ENCODE measurements at regions not wholly inside any gene's neighbourhood (a gene's known extent, or its start where the extent isn't known, plus 50 kb on each side); places are given as distances from the start of the nearest gene placed in this dataset.

- H3K4me3 ChIP-seq, result no peak overlapping the region
- 24 to 31% (median 28%) methylated on average over 6 of the region's 6 CpGs for WGBS, 4 donors
- no peaks in the 10 kb centered on the region for H3K4me1 ChIP-seq
- ATAC-seq (no peak), DNase-seq (no peak)
- no peaks in the 10 kb centered on the region for H3K27me3 ChIP-seq
- no peak for TF ChIP-seq CTCF (IDR thresholded peaks at IDR 0.05)
- no peak for TF ChIP-seq POLR2A (IDR thresholded peaks at IDR 0.05)
- no peaks in the 10 kb centered on the region for H3K36me3 ChIP-seq
- peaks cover 0 to 14% (median 0%) of the 10 kb centered on the region in 12 donors for H3K9me3 ChIP-seq
- intact Hi-C loops (cut with DNase I), result no loop called here
- no peak overlapping the region for H3K27ac ChIP-seq
Measured at GRCh38 chrX:128653524-128654060, 601.4 kb upstream of the ACTRT1 start.

GRCh38 chrX:128650326-128650725 lies 598.1 kb upstream of the ACTRT1 start:
- intact Hi-C loops (cut with DNase I), result no loop called here
- TF ChIP-seq CTCF (IDR thresholded peaks at IDR 0.05), result no peak
- no peak for TF ChIP-seq POLR2A (IDR thresholded peaks at IDR 0.05)
- no peaks in the 10 kb centered on the region for H3K4me1 ChIP-seq
- no peak overlapping the region for H3K4me3 ChIP-seq
- no peaks in the 10 kb centered on the region for H3K27me3 ChIP-seq
- ATAC-seq, result no peak
- DNase-seq, result no peak
- H3K9me3 ChIP-seq, result no peaks in the 10 kb centered on the region
- no peaks in the 10 kb centered on the region for H3K36me3 ChIP-seq
- 21 to 48% (median 35%) methylated on average over 1 of the region's 1 CpG for WGBS, 4 donors
- no peak overlapping the region for H3K27ac ChIP-seq

- 17 to 42% (median 37%) methylated on average over 1 of the region's 1 CpG for WGBS, 4 donors
- no peak for DNase-seq
- no peak for TF ChIP-seq POLR2A (IDR thresholded peaks at IDR 0.05)
- Histone ChIP-seq H3K9me3 (no peaks in the 10 kb centered on the region), H3K27me3 (no peaks in the 10 kb centered on the region), H3K27ac (no peak overlapping the region), H3K4me1 (no peaks in the 10 kb centered on the region), H3K4me3 (no peak overlapping the region), H3K36me3 (no peaks in the 10 kb centered on the region)
- intact Hi-C loops (cut with DNase I), result no loop called here
- ATAC-seq, result no peak
Measured at GRCh38 chrX:128634754-128635153, 582.6 kb upstream of the ACTRT1 start.

GRCh38 chrX:128623361-128623760 lies 571.2 kb upstream of the ACTRT1 start:
- Histone ChIP-seq H3K27me3 (no peaks in the 10 kb centered on the region), H3K36me3 (no peaks in the 10 kb centered on the region), H3K27ac (no peak overlapping the region), H3K4me3 (no peak overlapping the region), H3K4me1 (no peaks in the 10 kb centered on the region), H3K9me3 (no peaks in the 10 kb centered on the region)
- DNase-seq (peak in 1 of 5 donors; percentile 25), ATAC-seq (no peak)
- TF ChIP-seq POLR2A (IDR thresholded peaks at IDR 0.05), result no peak
- TF ChIP-seq CTCF (IDR thresholded peaks at IDR 0.05), result no peak
- intact Hi-C loops (cut with DNase I), result no loop called here
- 90 to 95% (median 93%) methylated on average over 1 of the region's 1 CpG; no CpG with 5 or more reads in 1 of the 4 donors for WGBS, 4 donors

GRCh38 chrX:128622296-128622695 lies 570.1 kb upstream of the ACTRT1 start:
- no peaks in the 10 kb centered on the region for H3K9me3 ChIP-seq
- TF ChIP-seq CTCF (IDR thresholded peaks at IDR 0.05), result no peak
- DNase-seq, result no peak
- no peak overlapping the region for H3K27ac ChIP-seq
- no peaks in the 10 kb centered on the region for H3K36me3 ChIP-seq
- H3K4me3 ChIP-seq, result no peak overlapping the region
- ATAC-seq, result no peak
- no peaks in the 10 kb centered on the region for H3K27me3 ChIP-seq
- intact Hi-C loops (cut with DNase I), result no loop called here
- 71 to 83% (median 77%) methylated on average over 1 to 2 of the region's 2 CpGs for whole genome bisulfite sequencing, 4 donors
- H3K4me1 ChIP-seq, result no peaks in the 10 kb centered on the region

Data from heart left ventricle (tissue), 16 donors.